IMR-90 (cell line): ENCODE measurements at regions not wholly inside any gene's neighbourhood (a gene's known extent, or its start where the extent isn't known, plus 50 kb on each side); places are given as distances from the start of the nearest gene placed in this dataset.

Experiments
- ATAC-seq: fragments of 200-7000 bp; cut with Tn5 transposase; 2 replicates; pipeline ENCODE4 v1.9.1; 2020; ENCODE audit warnings: low read depth, mild to moderate bottlenecking, moderate library complexity
- BruUV-seq: library from RNA; stranded (reverse); fragments of 400-500 nt; replicated peaks from 2 replicates; lab custom pipeline; 2021; lab: Mats Ljungman, UMichigan
- CTCF ChIA-PET: fragments of 300-600 bp; formaldehyde crosslinking; extraction: SDS; loops from one replicate; lab custom pipeline; 2021; ENCODE audit warnings: antibody characterized with exemption; lab: Yijun Ruan, JAX
- POLR2A ChIA-PET: fragments of 300-600 bp; sonication (Branson Sonifier 250); formaldehyde crosslinking; loops from one replicate; lab custom pipeline; 2022; ENCODE audit warnings: antibody characterized with exemption; ENCODE audit not compliant: unreplicated experiment; lab: Charles Lee
- DNase-seq: peaks from one replicate; pipeline ENCODE4 v3.0.0; 2013
- H2AFZ ChIP-seq: replicated peaks from 2 replicates; pipeline ENCODE3; 2013; ENCODE audit warnings: low read length, mild to moderate bottlenecking; ENCODE audit not compliant: poor library complexity
- H2AK5ac ChIP-seq: 2 replicates; pipeline ENCODE4 v1.6.1; 2013; ENCODE audit warnings: low read depth, low read length, inconsistent platforms
- H2AK9ac ChIP-seq: replicated peaks from 2 replicates; pipeline ENCODE3; 2013; ENCODE audit warnings: mild to moderate bottlenecking, low read depth, low read length, moderate library complexity; ENCODE audit not compliant: poor library complexity
- H2BK120ac ChIP-seq: 2 replicates; pipeline ENCODE4 v1.6.1; 2013; ENCODE audit warnings: low read depth, low read length, inconsistent platforms
- H2BK15ac ChIP-seq: 3 replicates; pipeline ENCODE4 v1.6.1; 2013; ENCODE audit warnings: low read depth, low read length, inconsistent platforms
- H2BK20ac ChIP-seq: 2 replicates; pipeline ENCODE4 v1.6.1; 2013; ENCODE audit warnings: low read depth, mild to moderate bottlenecking, inconsistent platforms, low read length, moderate library complexity
- H2BK5ac ChIP-seq: 2 replicates; pipeline ENCODE4 v1.6.1; 2013; ENCODE audit warnings: mild to moderate bottlenecking, low read depth, low read length, inconsistent platforms; ENCODE audit not compliant: poor library complexity, severe bottlenecking
- H3K14ac ChIP-seq: replicated peaks from 2 replicates; pipeline ENCODE4 v1.6.1; 2013; ENCODE audit warnings: low read depth, low read length, inconsistent platforms
- H3K18ac ChIP-seq: 2 replicates; pipeline ENCODE4 v1.6.1; 2013; ENCODE audit warnings: low read depth, low read length, control low read depth
- H3K23ac ChIP-seq: 2 replicates; pipeline ENCODE4 v1.6.1; 2013; ENCODE audit warnings: low read depth, low read length, inconsistent platforms
- H3K27ac ChIP-seq: 2 replicates; pipeline ENCODE4 v1.5.1; 2013; ENCODE audit warnings: mild to moderate bottlenecking, control low read depth, low read length; ENCODE audit not compliant: insufficient read depth
- H3K27me3 ChIP-seq: 2 replicates; pipeline ENCODE4 v1.6.1; 2013; ENCODE audit warnings: low read length; ENCODE audit not compliant: control insufficient read depth, insufficient read depth
- H3K36me3 ChIP-seq: 2 replicates; pipeline ENCODE4 v1.6.1; 2013; ENCODE audit warnings: low read length, mixed read lengths; ENCODE audit not compliant: control insufficient read depth, insufficient read depth
- H3K4ac ChIP-seq: 2 replicates; pipeline ENCODE4 v1.6.1; 2013; ENCODE audit warnings: low read depth, low read length, inconsistent platforms
- H3K4me1 ChIP-seq: 2 replicates; pipeline ENCODE4 v1.6.1; 2013; ENCODE audit warnings: low read length, mixed read lengths; ENCODE audit not compliant: control insufficient read depth, insufficient read depth
- H3K4me2 ChIP-seq: 2 replicates; pipeline ENCODE4 v1.6.1; 2013; ENCODE audit warnings: low read depth, mild to moderate bottlenecking, control low read depth, low read length, moderate library complexity
- H3K4me3 ChIP-seq: 2 replicates; pipeline ENCODE4 v1.5.1; 2013; ENCODE audit warnings: low read depth, mild to moderate bottlenecking, control low read depth, low read length, moderate library complexity; ENCODE audit not compliant: insufficient read depth
- H3K56ac ChIP-seq: 2 replicates; pipeline ENCODE4 v1.6.1; 2013; ENCODE audit warnings: low read length, inconsistent platforms; ENCODE audit not compliant: insufficient read depth; ENCODE audit errors: extremely low read depth
- H3K79me1 ChIP-seq, 2 experiments: 2 replicates each; pipeline ENCODE4 v1.6.1; 2013; ENCODE audit warnings: low read length in 2 of 2, inconsistent platforms in 1 of 2, low read depth in 1 of 2
- H3K9ac ChIP-seq: 2 replicates; pipeline ENCODE4 v1.6.1; 2013; ENCODE audit warnings: low read depth, low read length, control low read depth
- H3K9me1 ChIP-seq: 2 replicates; pipeline ENCODE4 v1.6.1; 2013; ENCODE audit warnings: low read length, inconsistent platforms; ENCODE audit not compliant: insufficient read depth
- H3K9me3 ChIP-seq: 2 replicates; pipeline ENCODE4 v1.6.1; 2013; ENCODE audit warnings: low read length; ENCODE audit not compliant: control insufficient read depth, insufficient read depth
- H4K20me1 ChIP-seq: 2 replicates; pipeline ENCODE4 v1.6.1; 2013; ENCODE audit warnings: low read length, inconsistent platforms; ENCODE audit not compliant: insufficient read depth
- H4K5ac ChIP-seq: 2 replicates; pipeline ENCODE4 v1.6.1; 2013; ENCODE audit warnings: mild to moderate bottlenecking, low read depth, low read length, control low read depth
- H4K8ac ChIP-seq, 2 experiments: 2 replicates each; pipeline ENCODE4 v1.6.1; 2013; ENCODE audit warnings: low read depth in 2 of 2, low read length in 2 of 2, control low read depth in 1 of 2, inconsistent platforms in 1 of 2
- H4K91ac ChIP-seq: 2 replicates; pipeline ENCODE4 v1.6.1; 2013; ENCODE audit warnings: low read depth, low read length, inconsistent platforms; ENCODE audit not compliant: insufficient read depth
- BHLHE40 ChIP-seq: fragments of 150-350 bp; IDR thresholded peaks from 2 replicates; pipeline ENCODE4 v1.6.1; 2016; ENCODE audit warnings: mild to moderate bottlenecking, low read depth, low read length
- CEBPB ChIP-seq: IDR thresholded peaks from 2 replicates; pipeline ENCODE4 v1.6.1; 2012; ENCODE audit warnings: low read depth, low read length, improper control_type of control experiment
- CHD1 ChIP-seq: IDR thresholded peaks from 2 replicates; pipeline ENCODE4 v1.6.1; 2012; ENCODE audit warnings: low read depth, low read length, improper control_type of control experiment
- ELK1 ChIP-seq: fragments of 150-350 bp; IDR thresholded peaks from 2 replicates; pipeline ENCODE4 v1.6.1; 2016; ENCODE audit warnings: low read depth, mild to moderate bottlenecking, low read length, moderate library complexity, borderline replicate concordance
- FOS ChIP-seq: fragments of 150-350 bp; IDR thresholded peaks from 2 replicates; pipeline ENCODE4 v1.6.1; 2016; ENCODE audit warnings: low read depth, low read length
- MAFK ChIP-seq: IDR thresholded peaks from 2 replicates; pipeline ENCODE4 v1.6.1; 2012; ENCODE audit warnings: low read depth, low read length, improper control_type of control experiment
- MAZ ChIP-seq: IDR thresholded peaks from 2 replicates; pipeline ENCODE4 v1.6.1; 2012; ENCODE audit warnings: low read depth, mild to moderate bottlenecking, low read length, improper control_type of control experiment, moderate library complexity, borderline replicate concordance
- MXI1 ChIP-seq: IDR thresholded peaks from 2 replicates; pipeline ENCODE4 v1.6.1; 2012; ENCODE audit warnings: low read depth, mild to moderate bottlenecking, low read length, moderate library complexity, borderline replicate concordance
- NFE2L2 ChIP-seq: fragments of 150-350 bp; IDR thresholded peaks from 2 replicates; pipeline ENCODE4 v1.6.1; 2016; ENCODE audit warnings: low read depth, mild to moderate bottlenecking, low read length
- POLR2A ChIP-seq: IDR thresholded peaks from 2 replicates; pipeline ENCODE4 v1.6.1; 2012; ENCODE audit warnings: mild to moderate bottlenecking, low read depth, low read length
- RAD21 ChIP-seq: IDR thresholded peaks from 2 replicates; pipeline ENCODE4 v1.6.1; 2012; ENCODE audit warnings: low read length, improper control_type of control experiment
- RCOR1 ChIP-seq: IDR thresholded peaks from 2 replicates; pipeline ENCODE4 v1.6.1; 2012; ENCODE audit warnings: mild to moderate bottlenecking, low read length, improper control_type of control experiment; ENCODE audit not compliant: insufficient replicate concordance
- RFX5 ChIP-seq: IDR thresholded peaks from 2 replicates; pipeline ENCODE4 v1.8.0; 2012; ENCODE audit warnings: low read depth, mild to moderate bottlenecking, low read length, moderate library complexity
- SMC3 ChIP-seq: fragments of 150-350 bp; IDR thresholded peaks from 2 replicates; pipeline ENCODE4 v1.6.1; 2016; ENCODE audit warnings: low read depth, mild to moderate bottlenecking, antibody characterized with exemption, low read length, moderate library complexity
- WGBS, 2 experiments: methylation state at CpG; one replicate each; pipeline versions ENCODE4 v1.1.5 to v1.1.7; 2013; ENCODE audit warnings: missing lambda C conversion rate in 2 of 2; ENCODE audit not compliant: insufficient read length in 1 of 2; ENCODE audit errors: extremely low coverage in 2 of 2; 5-methylcytosine and 5-hydroxymethylcytosine counted together
- dilution Hi-C: fragments of 300-500 bp; cut with HindIII; formaldehyde crosslinking; loops from one replicate; pipeline ENCODE4 v1.14.3; 2018; ENCODE audit warnings: low sequenced_read_pairs; ENCODE audit not compliant: unreplicated experiment
- in situ Hi-C: fragments of 300-500 bp; cut with MboI; formaldehyde crosslinking; loops from 3 replicates; pipeline ENCODE4 v1.14.3; 2019; ENCODE audit warnings: low sequenced_read_pairs, inconsistent platforms, mixed read lengths
- intact Hi-C: fragments of 100-400 bp; cut with micrococcal nuclease; formaldehyde crosslinking; loops from 2 replicates; pipeline ENCODE4 v1.10.0; 2022
- TF ChIP-seq, protein P1 (sequence below): fragments of 150-350 bp; IDR thresholded peaks from 2 replicates; pipeline ENCODE4 v1.6.1; 2017; ENCODE audit warnings: mild to moderate bottlenecking, antibody characterized with exemption, low read length, low read depth
- TF ChIP-seq, protein P2 (sequence below): conservative IDR thresholded peaks from 2 replicates; pipeline ENCODE4 v1.5.1; 2012; ENCODE audit warnings: mild to moderate bottlenecking, low read depth, low read length, improper control_type of control experiment

DNA sequence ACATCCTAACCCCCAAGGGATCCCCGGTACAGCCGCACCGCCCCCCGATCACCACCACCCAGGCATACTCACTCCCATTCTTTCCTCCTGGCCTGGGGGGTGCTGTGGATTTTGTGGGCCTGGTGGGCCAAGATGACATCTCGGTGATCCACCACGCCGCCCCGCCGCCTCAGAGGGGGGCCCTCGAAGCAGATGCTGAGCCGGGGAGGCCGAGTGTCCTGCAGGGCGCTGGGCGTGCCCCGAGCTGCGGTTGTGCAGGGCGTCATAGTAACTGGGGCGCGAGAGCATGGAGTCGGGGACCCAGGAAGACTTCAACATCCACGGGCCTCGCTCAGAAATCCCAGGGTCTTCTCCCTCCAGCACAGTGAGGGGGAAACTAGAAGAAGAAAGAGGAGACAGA is 93.4 kb upstream of the CACNA1A start:
- Histone ChIP-seq H4K91ac (no peak overlapping the region), H2AK9ac (no peak overlapping the region), H3K23ac (no peak overlapping the region), H3K36me3 (no peaks in the 10 kb centered on the region), H3K4me1 (no peaks in the 10 kb centered on the region), H2BK20ac (no peak overlapping the region), H2BK15ac (no peak overlapping the region), H3K18ac (no peak overlapping the region), H2BK120ac (no peak overlapping the region), H3K14ac (no peak overlapping the region), H3K27ac (no peak overlapping the region), H3K56ac (no peak overlapping the region), H3K4ac (no peak overlapping the region), H3K4me3 (no peak overlapping the region), H4K8ac (no peak overlapping the region), H2AFZ (peak overlapping the region; percentile 19), H3K9me1 (no peaks in the 10 kb centered on the region), H3K27me3 (no peaks in the 10 kb centered on the region; the same call in 1 of the 2 replicates), H4K20me1 (no peaks in the 10 kb centered on the region), H3K79me1 (no peaks in the 10 kb centered on the region), H3K9ac (no peak overlapping the region), H2AK5ac (no peak overlapping the region), H2BK5ac (no peak overlapping the region), H4K5ac (no peak overlapping the region), H3K4me2 (no peak overlapping the region), H3K9me3 (no peaks in the 10 kb centered on the region)
- TF ChIP-seq NFE2L2 (no peak), CEBPB (no peak), MAZ (no peak), MXI1 (no peak), FOS (no peak), POLR2A (no peak), RFX5 (no peak), BHLHE40 (no peak), ELK1 (no peak), SMC3 (no peak), RAD21 (no peak), CHD1 (no peak), MAFK (no peak), RCOR1 (no peak)
- TF ChIP-seq, protein P1, sequence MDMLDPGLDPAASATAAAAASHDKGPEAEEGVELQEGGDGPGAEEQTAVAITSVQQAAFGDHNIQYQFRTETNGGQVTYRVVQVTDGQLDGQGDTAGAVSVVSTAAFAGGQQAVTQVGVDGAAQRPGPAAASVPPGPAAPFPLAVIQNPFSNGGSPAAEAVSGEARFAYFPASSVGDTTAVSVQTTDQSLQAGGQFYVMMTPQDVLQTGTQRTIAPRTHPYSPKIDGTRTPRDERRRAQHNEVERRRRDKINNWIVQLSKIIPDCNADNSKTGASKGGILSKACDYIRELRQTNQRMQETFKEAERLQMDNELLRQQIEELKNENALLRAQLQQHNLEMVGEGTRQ: no peak
- TF ChIP-seq, protein P2, sequence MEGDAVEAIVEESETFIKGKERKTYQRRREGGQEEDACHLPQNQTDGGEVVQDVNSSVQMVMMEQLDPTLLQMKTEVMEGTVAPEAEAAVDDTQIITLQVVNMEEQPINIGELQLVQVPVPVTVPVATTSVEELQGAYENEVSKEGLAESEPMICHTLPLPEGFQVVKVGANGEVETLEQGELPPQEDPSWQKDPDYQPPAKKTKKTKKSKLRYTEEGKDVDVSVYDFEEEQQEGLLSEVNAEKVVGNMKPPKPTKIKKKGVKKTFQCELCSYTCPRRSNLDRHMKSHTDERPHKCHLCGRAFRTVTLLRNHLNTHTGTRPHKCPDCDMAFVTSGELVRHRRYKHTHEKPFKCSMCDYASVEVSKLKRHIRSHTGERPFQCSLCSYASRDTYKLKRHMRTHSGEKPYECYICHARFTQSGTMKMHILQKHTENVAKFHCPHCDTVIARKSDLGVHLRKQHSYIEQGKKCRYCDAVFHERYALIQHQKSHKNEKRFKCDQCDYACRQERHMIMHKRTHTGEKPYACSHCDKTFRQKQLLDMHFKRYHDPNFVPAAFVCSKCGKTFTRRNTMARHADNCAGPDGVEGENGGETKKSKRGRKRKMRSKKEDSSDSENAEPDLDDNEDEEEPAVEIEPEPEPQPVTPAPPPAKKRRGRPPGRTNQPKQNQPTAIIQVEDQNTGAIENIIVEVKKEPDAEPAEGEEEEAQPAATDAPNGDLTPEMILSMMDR: no peak
- ATAC-seq: no peak
- ChIA-PET CTCF (interaction anchor here (0.6 kb wide), 1 partner anchor 536 kb away, joined by 3 read pairs; no protein-coding TSS in a partner anchor), POLR2A (no interaction called here)
- BruUV-seq: no TSS peak
- dilution Hi-C loops (no loop called here), in situ Hi-C loops (loop anchor here (10.0 kb wide), 2 partner anchors 265 to 625 kb away; no protein-coding TSS in a partner anchor), intact Hi-C loops (no loop called here)
- no peak for DNase-seq
- 77% methylated on average over 9 of the region's 22 CpGs; no CpG with 5 or more reads in 1 of the 2 experiments for WGBS, 2 experiments
